ENCODE measurements at regions not wholly inside any gene's neighbourhood (a gene's known extent, or its start where the extent isn't known, plus 50 kb on each side); places are given as distances from the start of the nearest gene placed in this dataset.

- Mint-ChIP-seq H3K4me3 (no peak overlapping the region), H3K9me3 (no peaks in the 10 kb centered on the region), H3K27ac (no peak overlapping the region), H3K27me3 (no peaks in the 10 kb centered on the region), H3K36me3 (ENCODE audit: low read depth) (no peaks in the 10 kb centered on the region), H3K4me1 (ENCODE audit: low read depth) (no peaks in the 10 kb centered on the region)
- Histone ChIP-seq H3K27ac (ENCODE audit: low read depth in 1 of 2, low read length in 2 of 2) (no peak overlapping the region), H3K9me3 (ENCODE audit: control insufficient read depth in 1 of 2, insufficient read depth in 1 of 2, low read length in 2 of 2) (no peaks in the 10 kb centered on the region), H3K36me3 (ENCODE audit: insufficient read depth, low read length) (no peaks in the 10 kb centered on the region), H3K27me3 (ENCODE audit: control insufficient read depth in 1 of 2, insufficient read depth in 2 of 2, low read length in 2 of 2) (no peaks in the 10 kb centered on the region), H3K4me1 (ENCODE audit: insufficient read depth, low read length) (no peaks in the 10 kb centered on the region), H3K4me3 (ENCODE audit: low read length) (no peak overlapping the region)
- intact Hi-C loops (cut with DNase I, micrococcal nuclease): no loop called here
- no peak for DNase-seq
- TF ChIP-seq, protein P1, sequence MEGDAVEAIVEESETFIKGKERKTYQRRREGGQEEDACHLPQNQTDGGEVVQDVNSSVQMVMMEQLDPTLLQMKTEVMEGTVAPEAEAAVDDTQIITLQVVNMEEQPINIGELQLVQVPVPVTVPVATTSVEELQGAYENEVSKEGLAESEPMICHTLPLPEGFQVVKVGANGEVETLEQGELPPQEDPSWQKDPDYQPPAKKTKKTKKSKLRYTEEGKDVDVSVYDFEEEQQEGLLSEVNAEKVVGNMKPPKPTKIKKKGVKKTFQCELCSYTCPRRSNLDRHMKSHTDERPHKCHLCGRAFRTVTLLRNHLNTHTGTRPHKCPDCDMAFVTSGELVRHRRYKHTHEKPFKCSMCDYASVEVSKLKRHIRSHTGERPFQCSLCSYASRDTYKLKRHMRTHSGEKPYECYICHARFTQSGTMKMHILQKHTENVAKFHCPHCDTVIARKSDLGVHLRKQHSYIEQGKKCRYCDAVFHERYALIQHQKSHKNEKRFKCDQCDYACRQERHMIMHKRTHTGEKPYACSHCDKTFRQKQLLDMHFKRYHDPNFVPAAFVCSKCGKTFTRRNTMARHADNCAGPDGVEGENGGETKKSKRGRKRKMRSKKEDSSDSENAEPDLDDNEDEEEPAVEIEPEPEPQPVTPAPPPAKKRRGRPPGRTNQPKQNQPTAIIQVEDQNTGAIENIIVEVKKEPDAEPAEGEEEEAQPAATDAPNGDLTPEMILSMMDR (IDR thresholded peaks at IDR 0.05): no peak
- no peak for ATAC-seq (ENCODE audit: poor library complexity)
- POLR2A ChIA-PET: no interaction called here
- CTCF ChIA-PET: no interaction called here
Measured at GRCh38 chr16:54540525-54541180, 254.1 kb upstream of the IRX3 start.

DNA sequence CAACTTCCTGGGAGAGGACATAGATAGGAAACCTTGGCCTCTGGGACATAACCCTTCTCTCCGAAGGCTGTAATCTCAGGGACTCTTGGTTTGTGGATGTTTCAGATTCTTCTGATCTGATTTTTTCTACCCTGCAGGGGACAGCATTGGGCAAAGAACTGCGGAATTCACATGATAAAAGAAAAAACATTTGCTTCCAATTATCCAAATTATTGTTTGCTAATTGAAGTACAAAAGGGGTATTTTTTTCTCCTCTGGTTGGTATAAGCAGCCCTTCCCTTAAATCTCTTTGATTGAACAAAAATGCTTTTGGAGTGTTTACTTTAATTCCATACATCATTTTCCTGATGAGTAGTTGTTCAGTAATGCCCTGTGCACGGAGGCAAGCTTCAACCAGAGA, 251.7 kb upstream of the IRX3 start:
- Histone ChIP-seq H3K9me3 (ENCODE audit: control insufficient read depth in 1 of 2, insufficient read depth in 1 of 2, low read length in 2 of 2) (peaks cover 0 to under 1% of the 10 kb centered on the region in 2 experiments), H3K36me3 (ENCODE audit: insufficient read depth, low read length) (no peaks in the 10 kb centered on the region), H3K4me1 (ENCODE audit: insufficient read depth, low read length) (no peaks in the 10 kb centered on the region), H3K27ac (ENCODE audit: low read depth in 1 of 2, low read length in 2 of 2) (no peak overlapping the region), H3K4me3 (ENCODE audit: low read length) (no peak overlapping the region), H3K27me3 (ENCODE audit: control insufficient read depth in 1 of 2, insufficient read depth in 2 of 2, low read length in 2 of 2) (no peaks in the 10 kb centered on the region)
- TF ChIP-seq, protein P1 (IDR thresholded peaks at IDR 0.05): no peak
- ChIA-PET POLR2A (no interaction called here), CTCF (no interaction called here)
- Mint-ChIP-seq H3K27me3 (no peaks in the 10 kb centered on the region), H3K36me3 (ENCODE audit: low read depth) (no peaks in the 10 kb centered on the region), H3K4me3 (no peak overlapping the region), H3K9me3 (no peaks in the 10 kb centered on the region), H3K27ac (no peak overlapping the region), H3K4me1 (ENCODE audit: low read depth) (no peaks in the 10 kb centered on the region)
- no peak for ATAC-seq (ENCODE audit: poor library complexity)
- no peak for DNase-seq
- intact Hi-C loops (cut with DNase I, micrococcal nuclease): no loop called here

DNA sequence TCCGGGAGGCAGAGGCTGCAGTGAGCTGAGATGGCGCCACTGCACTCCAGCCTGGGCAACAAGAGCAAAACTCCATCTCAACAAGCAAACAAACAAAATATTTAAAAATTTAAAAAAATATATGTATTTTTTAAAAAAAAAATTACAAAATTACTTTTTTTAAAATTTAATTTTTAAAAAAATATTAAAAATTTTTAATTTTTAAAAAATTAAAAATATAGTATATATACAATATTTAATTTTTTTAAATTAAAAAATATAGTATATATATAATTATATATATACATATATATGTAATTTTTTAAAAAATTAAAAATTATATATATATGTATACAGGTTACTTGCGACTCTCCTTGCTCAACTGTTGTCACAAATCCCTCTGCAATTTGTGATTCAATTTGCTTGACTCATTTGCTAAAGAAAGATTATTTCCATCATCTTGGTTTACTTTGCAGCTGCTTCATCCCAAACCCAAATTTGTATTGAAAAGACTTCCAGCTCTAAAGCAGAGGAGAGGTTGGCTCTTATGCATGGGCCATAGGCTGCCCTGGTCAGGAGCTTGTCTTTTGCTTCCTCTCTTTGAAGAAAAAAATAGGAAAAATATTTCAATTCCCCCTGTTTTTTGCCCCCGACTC, 247.4 kb upstream of the IRX3 start:
- Histone ChIP-seq H3K9me3 (ENCODE audit: control insufficient read depth in 1 of 2, insufficient read depth in 1 of 2, low read length in 2 of 2) (peaks cover 0 to 3% of the 10 kb centered on the region in 2 experiments), H3K36me3 (ENCODE audit: insufficient read depth, low read length) (no peaks in the 10 kb centered on the region), H3K27ac (ENCODE audit: low read depth in 1 of 2, low read length in 2 of 2) (no peak overlapping the region), H3K4me1 (ENCODE audit: insufficient read depth, low read length) (no peaks in the 10 kb centered on the region), H3K4me3 (ENCODE audit: low read length) (no peak overlapping the region), H3K27me3 (ENCODE audit: control insufficient read depth in 1 of 2, insufficient read depth in 2 of 2, low read length in 2 of 2) (no peaks in the 10 kb centered on the region)
- intact Hi-C loops (cut with DNase I, micrococcal nuclease): no loop called here
- DNase-seq (no peak), ATAC-seq (ENCODE audit: poor library complexity) (no peak)
- ChIA-PET CTCF (no interaction called here), POLR2A (no interaction called here)
- Mint-ChIP-seq H3K27me3 (peaks cover 7% of the 10 kb centered on the region), H3K9me3 (no peaks in the 10 kb centered on the region), H3K27ac (no peak overlapping the region), H3K4me3 (no peak overlapping the region), H3K4me1 (ENCODE audit: low read depth) (no peaks in the 10 kb centered on the region), H3K36me3 (ENCODE audit: low read depth) (no peaks in the 10 kb centered on the region)
- TF ChIP-seq, protein P1 (IDR thresholded peaks at IDR 0.05): no peak

Data from CD4-positive, alpha-beta T cell (primary cell).